ENCODE measurements at regions not wholly inside any gene's neighbourhood (a gene's known extent, or its start where the extent isn't known, plus 50 kb on each side); places are given as distances from the start of the nearest gene placed in this dataset.

- intact Hi-C loops (cut with micrococcal nuclease; ENCODE audit: unreplicated experiment): no loop called here
- no peaks in the 10 kb centered on the region for H4K20me1 ChIP-seq (ENCODE audit: insufficient read depth, low read length)
- H3K36me3 ChIP-seq (ENCODE audit: insufficient read depth, low read length): no peaks in the 10 kb centered on the region
- H3K4me2 ChIP-seq (ENCODE audit: low read length): no peak overlapping the region
- no peaks in the 10 kb centered on the region for H3K9me3 ChIP-seq (ENCODE audit: low read length)
- H2AFZ ChIP-seq (ENCODE audit: low read length): no peak overlapping the region
- H3K9me2 ChIP-seq (ENCODE audit: insufficient read depth, low read length): no peaks in the 10 kb centered on the region
- no peak for DNase-seq (ENCODE audit: low spot score)
- H3K4me1 ChIP-seq (ENCODE audit: insufficient read depth, low read length, poor library complexity, severe bottlenecking): no peaks in the 10 kb centered on the region
- no TSS peak for BruUV-seq (replicated peaks)
- POLR2A ChIA-PET: interaction anchor here (0.5 kb wide), 1 partner anchor 493 kb away, joined by 7 read pairs; no protein-coding TSS in a partner anchor
- CTCF ChIA-PET (ENCODE audit: unreplicated experiment): no interaction called here
- H3K79me2 ChIP-seq (ENCODE audit: insufficient read depth, low read depth, low read length): no peaks in the 10 kb centered on the region
- H3K27ac ChIP-seq (ENCODE audit: low read depth, low read length, poor library complexity, severe bottlenecking): no peak overlapping the region
- no peak overlapping the region for H3K4me3 ChIP-seq (ENCODE audit: low read depth, low read length, poor library complexity, severe bottlenecking)
- TF ChIP-seq CTCF (conservative IDR thresholded peaks at IDR 0.05; ENCODE audit: low read length): no peak
- no peak for TF ChIP-seq EZH2phosphoT487 (IDR thresholded peaks at IDR 0.05; ENCODE audit: borderline replicate concordance, low read depth, low read length)
Observed at GRCh38 chr3:28134792-28135375, 106.5 kb upstream of the CMC1 start.

- Histone ChIP-seq H3K4me3 (ENCODE audit: low read depth, low read length, poor library complexity, severe bottlenecking) (no peak overlapping the region), H3K4me1 (ENCODE audit: insufficient read depth, low read length, poor library complexity, severe bottlenecking) (no peaks in the 10 kb centered on the region), H3K9me2 (ENCODE audit: insufficient read depth, low read length) (no peaks in the 10 kb centered on the region), H3K79me2 (ENCODE audit: insufficient read depth, low read depth, low read length) (no peaks in the 10 kb centered on the region), H3K27ac (ENCODE audit: low read depth, low read length, poor library complexity, severe bottlenecking) (no peak overlapping the region), H3K4me2 (ENCODE audit: low read length) (no peak overlapping the region), H4K20me1 (ENCODE audit: insufficient read depth, low read length) (no peaks in the 10 kb centered on the region), H3K36me3 (ENCODE audit: insufficient read depth, low read length) (no peaks in the 10 kb centered on the region), H3K9me3 (ENCODE audit: low read length) (no peaks in the 10 kb centered on the region), H2AFZ (ENCODE audit: low read length) (no peak overlapping the region)
- TF ChIP-seq EZH2phosphoT487 (IDR thresholded peaks at IDR 0.05; ENCODE audit: borderline replicate concordance, low read depth, low read length): no peak
- TF ChIP-seq CTCF (conservative IDR thresholded peaks at IDR 0.05; ENCODE audit: low read length): no peak
- intact Hi-C loops (cut with micrococcal nuclease; ENCODE audit: unreplicated experiment): no loop called here
- CTCF ChIA-PET (ENCODE audit: unreplicated experiment): no interaction called here
- BruUV-seq (replicated peaks): no TSS peak
- POLR2A ChIA-PET: interaction anchor here (0.6 to 0.7 kb wide), 3 partner anchors 10 to 411 kb away, joined by 3 read pairs; no protein-coding TSS in a partner anchor
- DNase-seq (ENCODE audit: low spot score): no peak
Observed at GRCh38 chr3:28136607-28137216, 104.7 kb upstream of the CMC1 start.

- CTCF ChIA-PET (ENCODE audit: unreplicated experiment): no interaction called here
- Histone ChIP-seq H2AFZ (ENCODE audit: low read length) (no peak overlapping the region), H3K4me1 (ENCODE audit: insufficient read depth, low read length, poor library complexity, severe bottlenecking) (no peaks in the 10 kb centered on the region), H3K9me2 (ENCODE audit: insufficient read depth, low read length) (no peaks in the 10 kb centered on the region), H4K20me1 (ENCODE audit: insufficient read depth, low read length) (no peaks in the 10 kb centered on the region), H3K4me3 (ENCODE audit: low read depth, low read length, poor library complexity, severe bottlenecking) (no peak overlapping the region), H3K4me2 (ENCODE audit: low read length) (no peak overlapping the region), H3K27ac (ENCODE audit: low read depth, low read length, poor library complexity, severe bottlenecking) (no peak overlapping the region), H3K36me3 (ENCODE audit: insufficient read depth, low read length) (no peaks in the 10 kb centered on the region), H3K79me2 (ENCODE audit: insufficient read depth, low read depth, low read length) (no peaks in the 10 kb centered on the region), H3K9me3 (ENCODE audit: low read length) (no peaks in the 10 kb centered on the region)
- intact Hi-C loops (cut with micrococcal nuclease; ENCODE audit: unreplicated experiment): no loop called here
- no TSS peak for BruUV-seq (replicated peaks)
- POLR2A ChIA-PET: interaction anchor here (1.2 kb wide), 1 partner anchor 8 kb away, joined by 3 read pairs; no protein-coding TSS in a partner anchor
- DNase-seq (ENCODE audit: low spot score): no peak
- TF ChIP-seq CTCF (conservative IDR thresholded peaks at IDR 0.05; ENCODE audit: low read length) (no peak), EZH2phosphoT487 (IDR thresholded peaks at IDR 0.05; ENCODE audit: borderline replicate concordance, low read depth, low read length) (no peak)
Observed at GRCh38 chr3:28138043-28138610, 103.3 kb upstream of the CMC1 start.
